GM21381 (cell line): ENCODE measurements at regions not wholly inside any gene's neighbourhood (a gene's known extent, or its start where the extent isn't known, plus 50 kb on each side); places are given as distances from the start of the nearest gene placed in this dataset.
"Not testable (repeated sequence)": the region's sequence is repeated elsewhere in the genome, so short reads cannot be mapped to it uniquely, and the experiment has no call there.

ENCODE experiments used
- ATAC-seq: cut with Tn5 transposase; IDR thresholded peaks from one replicate; pipeline ENCODE4 v1.9.1; 2021; ENCODE audit warnings: mild to moderate bottlenecking, moderate library complexity; ENCODE audit not compliant: unreplicated experiment

- peak; percentile 74 for ATAC-seq
Observed at GRCh38 chr6:128738112-128738511, 144.8 kb upstream of the LAMA2 start.

GRCh38 chr6:128736780-128737179 is 146.2 kb upstream of the LAMA2 start:
- ATAC-seq = no peak

GRCh38 chr6:128731249-128732165 is 151.4 kb upstream of the LAMA2 start:
- peak; percentile 67 for ATAC-seq

- no peak for ATAC-seq
Observed at GRCh38 chr6:128727500-128727899, 155.4 kb upstream of the LAMA2 start.

GRCh38 chr6:128725271-128726233 is 157.4 kb upstream of the LAMA2 start:
- no peak for ATAC-seq

GRCh38 chr6:128724738-128725137 is 158.2 kb upstream of the LAMA2 start:
- no peak for ATAC-seq

GRCh38 chr6:128723667-128724066 is 159.3 kb upstream of the LAMA2 start:
- ATAC-seq = no peak

GRCh38 chr6:128720891-128721290 is 162.0 kb upstream of the LAMA2 start:
- no peak for ATAC-seq

GRCh38 chr6:128719786-128720185 is 163.2 kb upstream of the LAMA2 start:
- no peak for ATAC-seq

GRCh38 chr6:128713461-128713860 is 169.5 kb upstream of the LAMA2 start:
- ATAC-seq = no peak

GRCh38 chr6:128712898-128713297 is 170.0 kb upstream of the LAMA2 start:
- no peak for ATAC-seq

- ATAC-seq = no peak
Observed at GRCh38 chr6:128711149-128711548, 171.8 kb upstream of the LAMA2 start.

- no peak for ATAC-seq
Observed at GRCh38 chr6:128710315-128710714, 172.6 kb upstream of the LAMA2 start.

- ATAC-seq = no peak
Observed at GRCh38 chr6:128704601-128705000, 178.3 kb upstream of the LAMA2 start.

GRCh38 chr6:128703794-128704193 is 179.1 kb upstream of the LAMA2 start:
- not testable (repeated sequence) for ATAC-seq

- no peak for ATAC-seq
Observed at GRCh38 chr6:128696691-128697689, 176.6 kb upstream of the PTPRK start.

- peak; percentile 96 for ATAC-seq
Observed at GRCh38 chr6:128694303-128695009, 174.1 kb upstream of the PTPRK start.

- ATAC-seq = no peak
Observed at GRCh38 chr6:128690063-128690462, 169.7 kb upstream of the PTPRK start.

- ATAC-seq = peak; percentile 50
Observed at GRCh38 chr6:128686084-128686483, 165.7 kb upstream of the PTPRK start.

- no peak for ATAC-seq
Observed at GRCh38 chr6:128676456-128676855, 156.1 kb upstream of the PTPRK start.
